ENCODE measurements at regions not wholly inside any gene's neighbourhood (a gene's known extent, or its start where the extent isn't known, plus 50 kb on each side); places are given as distances from the start of the nearest gene placed in this dataset.

GRCh38 chr15:31161951-31162350, 60.4 kb upstream of the TRPM1 start:
- intact Hi-C loops (cut with DNase I), result no loop called here
- Histone ChIP-seq H3K27me3 (ENCODE audit: low read depth) (no peaks in the 10 kb centered on the region), H3K36me3 (no peaks in the 10 kb centered on the region), H3K4me3 (no peak overlapping the region), H3K4me1 (no peaks in the 10 kb centered on the region), H3K27ac (no peak overlapping the region), H3K9me3 (no peaks in the 10 kb centered on the region)
- ATAC-seq (no peak), DNase-seq (no peak)
- TF ChIP-seq CTCF (IDR thresholded peaks at IDR 0.05), result no peak

- H3K27me3 ChIP-seq (ENCODE audit: low read depth), result no peaks in the 10 kb centered on the region
- no peak overlapping the region for H3K4me3 ChIP-seq
Observed at GRCh38 chr15:31162721-31163510, 61.4 kb upstream of the TRPM1 start.

GRCh38 chr15:31163769-31164572, 62.4 kb upstream of the TRPM1 start:
- no peak overlapping the region for H3K27ac ChIP-seq
- ATAC-seq (no peak), DNase-seq (no peak)
- H3K4me3 ChIP-seq, result no peak overlapping the region
- no peaks in the 10 kb centered on the region for H3K4me1 ChIP-seq
- intact Hi-C loops (cut with DNase I), result no loop called here
- no peak for TF ChIP-seq CTCF (IDR thresholded peaks at IDR 0.05)
- no peaks in the 10 kb centered on the region for H3K27me3 ChIP-seq (ENCODE audit: low read depth)
- H3K36me3 ChIP-seq, result no peaks in the 10 kb centered on the region
- no peaks in the 10 kb centered on the region for H3K9me3 ChIP-seq

More at GRCh38 chr15:31162721-31163510, 61.4 kb upstream of the TRPM1 start:
- no peaks in the 10 kb centered on the region for H3K4me1 ChIP-seq
- no peak overlapping the region for H3K27ac ChIP-seq
- ATAC-seq (peak in 1 of 2 donors; percentile 10), DNase-seq (no peak)
- H3K36me3 ChIP-seq, result no peaks in the 10 kb centered on the region
- H3K9me3 ChIP-seq, result no peaks in the 10 kb centered on the region
- TF ChIP-seq CTCF (IDR thresholded peaks at IDR 0.05), result no peak
- intact Hi-C loops (cut with DNase I), result no loop called here

GRCh38 chr15:31164573-31164912, 63.0 kb upstream of the TRPM1 start:
- no peaks in the 10 kb centered on the region for H3K9me3 ChIP-seq
- no peak for TF ChIP-seq CTCF (IDR thresholded peaks at IDR 0.05)
- H3K4me3 ChIP-seq, result no peak overlapping the region
- intact Hi-C loops (cut with DNase I), result no loop called here
- no peaks in the 10 kb centered on the region for H3K4me1 ChIP-seq
- ATAC-seq (no peak), DNase-seq (no peak)
- H3K27me3 ChIP-seq (ENCODE audit: low read depth), result no peaks in the 10 kb centered on the region
- H3K36me3 ChIP-seq, result no peaks in the 10 kb centered on the region
- no peak overlapping the region for H3K27ac ChIP-seq

- H3K4me3 ChIP-seq, result no peak overlapping the region
- no peak for TF ChIP-seq CTCF (IDR thresholded peaks at IDR 0.05)
- ATAC-seq (no peak), DNase-seq (no peak)
- H3K9me3 ChIP-seq, result no peaks in the 10 kb centered on the region
- intact Hi-C loops (cut with DNase I), result no loop called here
- no peaks in the 10 kb centered on the region for H3K4me1 ChIP-seq
- H3K36me3 ChIP-seq, result no peaks in the 10 kb centered on the region
- H3K27ac ChIP-seq, result no peak overlapping the region
- no peaks in the 10 kb centered on the region for H3K27me3 ChIP-seq (ENCODE audit: low read depth)
Observed at GRCh38 chr15:31169558-31169957, 68.0 kb upstream of the TRPM1 start.

All from lower lobe of right lung (tissue), 2 donors.